AG10803 (cell line): ENCODE measurements at regions not wholly inside any gene's neighbourhood (a gene's known extent, or its start where the extent isn't known, plus 50 kb on each side); places are given as distances from the start of the nearest gene placed in this dataset.

Experiments
- DNase-seq: peaks from one replicate; pipeline ENCODE4 v3.0.0; 2010; ENCODE audit warnings: low read depth
- H3K4me3 ChIP-seq: 2 replicates; pipeline ENCODE4 v1.5.1; 2011; ENCODE audit warnings: mild to moderate bottlenecking, low read length, control low read depth
- CTCF ChIP-seq: conservative IDR thresholded peaks from 2 replicates; pipeline ENCODE4 v1.5.1; 2011; ENCODE audit warnings: mild to moderate bottlenecking, low read length, control low read depth, inconsistent platforms

- H3K4me3 ChIP-seq, result no peak overlapping the region
- no peak for TF ChIP-seq CTCF
- DNase-seq, result no peak
Observed at GRCh38 chr10:100652406-100653135, 92.8 kb upstream of the PAX2 start.

GRCh38 chr10:100653238-100653956 lies 92.0 kb upstream of the PAX2 start:
- H3K4me3 ChIP-seq, result no peak overlapping the region
- no peak for DNase-seq
- no peak for TF ChIP-seq CTCF

GRCh38 chr10:100653957-100654781 lies 91.2 kb upstream of the PAX2 start:
- H3K4me3 ChIP-seq, result no peak overlapping the region
- no peak for TF ChIP-seq CTCF

GRCh38 chr10:100654782-100655325 lies 90.5 kb upstream of the PAX2 start:
- DNase-seq, result no peak
- no peak for TF ChIP-seq CTCF
- H3K4me3 ChIP-seq, result no peak overlapping the region

More at GRCh38 chr10:100653957-100654781, 91.2 kb upstream of the PAX2 start:
- DNase-seq, result peak; percentile 20

GRCh38 chr10:100655326-100655759 lies 90.0 kb upstream of the PAX2 start:
- no peak overlapping the region for H3K4me3 ChIP-seq
- DNase-seq, result no peak
- TF ChIP-seq CTCF, result no peak

GRCh38 chr10:100655760-100656421 lies 89.5 kb upstream of the PAX2 start:
- no peak overlapping the region for H3K4me3 ChIP-seq
- no peak for TF ChIP-seq CTCF
- no peak for DNase-seq
